Mucosa of descending colon (tissue), 3 donors: ENCODE measurements at regions not wholly inside any gene's neighbourhood (a gene's known extent, or its start where the extent isn't known, plus 50 kb on each side); places are given as distances from the start of the nearest gene placed in this dataset.
"Not testable (repeated sequence)": the region's sequence is repeated elsewhere in the genome, so short reads cannot be mapped to it uniquely, and the experiment has no call there.

Source experiments
- ATAC-seq: fragments of 200-7000 bp; cut with Tn5 transposase; one replicate; pipeline ENCODE4 v1.9.1; 2020; ENCODE audit warnings: mild to moderate bottlenecking, moderate library complexity
- DNase-seq, 3 donors: peaks; one replicate each; pipeline ENCODE4 v3.0.0-alpha.2; 2020
- H3K36me3 ChIP-seq: fragments of 200-600 bp; one replicate; pipeline ENCODE4 v1.8.0; 2021; ENCODE audit warnings: low read depth, mild to moderate bottlenecking
- H3K4me1 ChIP-seq: fragments of 200-600 bp; one replicate; pipeline ENCODE4 v1.8.0; 2021; ENCODE audit warnings: low read depth, mild to moderate bottlenecking
- H3K4me3 ChIP-seq: fragments of 200-600 bp; one replicate; pipeline ENCODE4 v1.8.0; 2021; ENCODE audit warnings: mild to moderate bottlenecking
- H3K9me3 ChIP-seq: fragments of 200-600 bp; one replicate; pipeline ENCODE4 v1.8.0; 2021; ENCODE audit warnings: mild to moderate bottlenecking
- CTCF ChIP-seq: fragments of 200-600 bp; IDR thresholded peaks from one replicate; pipeline ENCODE4 v1.8.0; 2022; ENCODE audit warnings: antibody characterized with exemption, mild to moderate bottlenecking
- intact Hi-C, 2 donors: fragments of 100-400 bp; cut with DNase I in 1 of 2; cut with micrococcal nuclease in 1 of 2; formaldehyde crosslinking; loops; one replicate each; pipeline versions ENCODE4 v1.11.0 to v1.11.1; 2022; cut with DNase I, micrococcal nuclease
- donor health status: DM: no; HTN: no; CAD: no; lungs with moderate emphysema.
- donor health status: DM: no; HTN: no; CAD: no.
- donor health status: DM: no; HTN: yes; CAD: no.

GRCh38 chr1:234795007-234795406 lies 185.0 kb upstream of the IRF2BP2 start:
- H3K4me1 ChIP-seq, intact Hi-C loops, H3K9me3 ChIP-seq, DNase-seq, H3K36me3 ChIP-seq, H3K4me3 ChIP-seq: not testable (repeated sequence)
- peak; percentile 81 for ATAC-seq

GRCh38 chr1:234794452-234794851 lies 184.5 kb upstream of the IRF2BP2 start:
- H3K36me3 ChIP-seq, H3K9me3 ChIP-seq, H3K4me1 ChIP-seq, intact Hi-C loops, DNase-seq, H3K4me3 ChIP-seq: not testable (repeated sequence)
- peak; percentile 78 for ATAC-seq

GRCh38 chr1:234793924-234794323 lies 183.9 kb upstream of the IRF2BP2 start:
- H3K4me3 ChIP-seq, ATAC-seq, DNase-seq, H3K36me3 ChIP-seq, intact Hi-C loops, H3K4me1 ChIP-seq, H3K9me3 ChIP-seq: not testable (repeated sequence)

- ATAC-seq, H3K9me3 ChIP-seq, H3K4me1 ChIP-seq, H3K36me3 ChIP-seq, intact Hi-C loops, DNase-seq, H3K4me3 ChIP-seq: not testable (repeated sequence)
Measured at GRCh38 chr1:234792221-234792864, 182.4 kb upstream of the IRF2BP2 start.

GRCh38 chr1:234791615-234792014 lies 181.6 kb upstream of the IRF2BP2 start:
- intact Hi-C loops, H3K4me1 ChIP-seq, DNase-seq, H3K4me3 ChIP-seq, H3K36me3 ChIP-seq, H3K9me3 ChIP-seq: not testable (repeated sequence)
- peak; percentile 55 for ATAC-seq

GRCh38 chr1:234790333-234790732 lies 180.4 kb upstream of the IRF2BP2 start:
- DNase-seq, H3K9me3 ChIP-seq, ATAC-seq, H3K4me3 ChIP-seq, H3K4me1 ChIP-seq, H3K36me3 ChIP-seq, intact Hi-C loops: not testable (repeated sequence)

GRCh38 chr1:234787011-234787584 lies 177.1 kb upstream of the IRF2BP2 start:
- H3K9me3 ChIP-seq, DNase-seq, H3K4me1 ChIP-seq, intact Hi-C loops, H3K4me3 ChIP-seq, H3K36me3 ChIP-seq, ATAC-seq: not testable (repeated sequence)

- DNase-seq, H3K4me1 ChIP-seq, intact Hi-C loops, H3K4me3 ChIP-seq, ATAC-seq, H3K36me3 ChIP-seq, H3K9me3 ChIP-seq: not testable (repeated sequence)
Measured at GRCh38 chr1:234785922-234786321, 175.9 kb upstream of the IRF2BP2 start.

GRCh38 chr1:234785471-234785919 lies 175.5 kb upstream of the IRF2BP2 start:
- H3K4me3 ChIP-seq, H3K9me3 ChIP-seq, ATAC-seq, intact Hi-C loops, DNase-seq, H3K4me1 ChIP-seq, H3K36me3 ChIP-seq: not testable (repeated sequence)

- ATAC-seq, intact Hi-C loops, H3K4me1 ChIP-seq, H3K36me3 ChIP-seq, H3K9me3 ChIP-seq, H3K4me3 ChIP-seq, DNase-seq: not testable (repeated sequence)
Measured at GRCh38 chr1:234784108-234784507, 174.1 kb upstream of the IRF2BP2 start.

- ATAC-seq (no peak), DNase-seq (no peak)
- H3K9me3 ChIP-seq: no peaks in the 10 kb centered on the region
Measured at GRCh38 chr1:234782791-234783190, 172.8 kb upstream of the IRF2BP2 start.

More at GRCh38 chr1:234782791-234783190, 172.8 kb upstream of the IRF2BP2 start:
- H3K4me1 ChIP-seq: no peaks in the 10 kb centered on the region
- intact Hi-C loops: no loop called here
- no peak overlapping the region for H3K4me3 ChIP-seq
- no peaks in the 10 kb centered on the region for H3K36me3 ChIP-seq
- no peak for TF ChIP-seq CTCF
